GM12865 (cell line): ENCODE measurements at regions not wholly inside any gene's neighbourhood (a gene's known extent, or its start where the extent isn't known, plus 50 kb on each side); places are given as distances from the start of the nearest gene placed in this dataset.
A peak's percentile ranks its signal among the peaks of the same experiment; 100 is the strongest.

ENCODE experiments used
- DNase-seq: peaks from one replicate; pipeline ENCODE4 v3.0.0; 2010; ENCODE audit warnings: low read depth
- H3K4me3 ChIP-seq: 2 replicates; pipeline ENCODE4 v1.5.1; 2011; ENCODE audit warnings: mild to moderate bottlenecking, low read depth, low read length, control low read depth
- CTCF ChIP-seq: IDR thresholded peaks from 2 replicates; pipeline ENCODE4 v1.5.1; 2011; ENCODE audit warnings: low read length, control low read depth, low read depth, inconsistent platforms; ENCODE audit not compliant: insufficient read depth; ENCODE audit errors: missing control alignments

- H3K4me3 ChIP-seq: no peak overlapping the region
- DNase-seq: peak; percentile 51
- TF ChIP-seq CTCF: no peak
Measured at GRCh38 chr2:58862244-58862643, 621.1 kb upstream of the FANCL start.

- no peak overlapping the region for H3K4me3 ChIP-seq
- TF ChIP-seq CTCF: no peak
- DNase-seq: no peak
Measured at GRCh38 chr2:58860586-58860985, 619.5 kb upstream of the FANCL start.

DNA sequence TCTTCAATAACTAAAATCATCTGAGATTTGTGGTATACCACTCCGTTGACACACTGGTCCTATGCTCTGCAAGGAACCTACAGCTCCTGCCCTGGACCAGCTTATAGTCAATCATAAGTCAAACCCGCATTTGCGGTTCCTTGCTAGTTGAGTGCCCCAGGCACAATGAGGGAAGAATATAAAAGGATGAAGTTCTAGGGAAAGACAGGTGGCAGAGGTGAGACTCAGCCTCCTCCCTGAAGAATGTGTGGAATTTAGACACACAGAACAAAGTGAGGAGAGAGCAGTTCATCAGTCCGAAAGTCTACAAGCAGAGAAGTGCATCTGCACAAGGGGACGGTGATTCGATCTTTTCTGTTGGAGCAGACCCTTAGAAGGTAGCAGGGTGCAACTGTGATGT lies 615.0 kb upstream of the FANCL start:
- DNase-seq: no peak
- no peak overlapping the region for H3K4me3 ChIP-seq
- TF ChIP-seq CTCF: no peak

DNA sequence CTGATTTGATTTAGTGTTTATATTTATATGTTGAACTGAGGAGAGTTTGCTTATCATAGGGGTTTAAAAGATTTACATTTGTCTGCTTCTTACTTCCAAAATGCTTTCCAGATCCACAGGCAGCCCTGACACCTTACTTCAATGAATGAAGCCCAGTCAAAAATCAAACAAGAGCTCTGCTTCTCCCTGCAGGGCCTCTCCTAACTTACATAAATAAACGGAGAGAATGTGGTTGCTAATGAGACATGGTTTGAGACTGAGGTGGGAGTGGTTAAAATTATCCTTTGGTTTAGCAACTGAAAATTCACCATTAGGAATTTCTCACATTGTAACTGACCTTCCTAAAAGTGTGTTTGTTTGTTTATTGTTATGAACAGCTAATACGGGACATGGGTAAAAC lies 612.3 kb upstream of the FANCL start:
- H3K4me3 ChIP-seq: no peak overlapping the region
- TF ChIP-seq CTCF: no peak
- DNase-seq: no peak

DNA sequence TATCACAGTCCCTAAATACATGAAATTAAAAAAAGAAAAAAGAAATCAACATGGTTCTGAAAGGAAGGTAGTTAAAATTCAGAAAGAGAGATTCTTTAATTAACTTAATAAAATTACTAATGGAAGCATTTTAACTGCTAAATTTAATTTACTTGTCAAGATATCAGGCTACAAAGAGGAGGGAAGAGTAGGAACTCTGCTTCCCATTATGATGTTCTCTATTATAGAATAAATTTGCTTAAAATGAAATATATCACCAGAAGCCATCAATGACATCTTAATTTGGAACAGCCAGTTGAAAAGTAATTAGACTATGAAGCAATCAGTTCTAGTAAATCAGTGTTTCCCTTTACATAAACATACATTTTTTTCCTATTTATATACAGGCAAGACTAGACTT lies 611.8 kb upstream of the FANCL start:
- TF ChIP-seq CTCF: no peak
- DNase-seq: no peak
- H3K4me3 ChIP-seq: no peak overlapping the region

DNA sequence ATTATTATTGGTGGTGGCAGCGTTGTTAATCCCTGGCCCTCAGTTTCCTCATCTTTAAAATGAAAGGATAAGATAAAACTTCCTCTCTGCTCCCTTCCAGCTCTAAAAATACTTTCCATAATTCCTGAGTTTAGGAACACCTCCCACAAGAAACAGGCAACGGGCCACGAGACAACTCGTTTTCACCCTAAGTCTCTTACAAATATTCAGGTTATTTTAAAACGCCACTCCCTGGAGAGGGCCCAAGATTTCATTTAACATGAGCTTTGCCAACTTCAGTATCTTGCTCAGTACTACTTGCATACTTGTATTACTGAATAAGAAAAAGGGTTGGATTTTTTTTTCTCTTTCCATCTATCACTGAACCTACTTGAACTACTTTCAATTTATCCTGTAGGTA lies 611.1 kb upstream of the FANCL start:
- TF ChIP-seq CTCF: no peak
- DNase-seq: no peak
- H3K4me3 ChIP-seq: no peak overlapping the region

GRCh38 chr2:58851598-58851997 lies 610.5 kb upstream of the FANCL start:
- DNase-seq: no peak
- no peak for TF ChIP-seq CTCF
- no peak overlapping the region for H3K4me3 ChIP-seq
